GM12878 (cell line): ENCODE measurements at regions not wholly inside any gene's neighbourhood (a gene's known extent, or its start where the extent isn't known, plus 50 kb on each side); places are given as distances from the start of the nearest gene placed in this dataset.

Experiments
- CREM ChIP-seq: IDR thresholded peaks from 2 replicates; pipeline ENCODE4 v1.6.1; 2014; ENCODE audit warnings: antibody characterized with exemption, low read depth
- ETV6 ChIP-seq, 2 experiments: fragments of 450-650 bp in 1 of 2; IDR thresholded peaks in 1 of 2; conservative IDR thresholded peaks in 1 of 2; 2 replicates each; pipeline ENCODE4 v1.6.1; 2014; ENCODE audit warnings: antibody characterized with exemption in 1 of 2, borderline replicate concordance in 1 of 2, low read depth in 1 of 2, mild to moderate bottlenecking in 1 of 2, moderate library complexity in 1 of 2
- GABPA ChIP-seq: IDR thresholded peaks from 2 replicates; pipeline ENCODE4 v1.6.1; 2014; ENCODE audit warnings: antibody characterized with exemption, low read depth, mild to moderate bottlenecking, inconsistent platforms
- HDAC2 ChIP-seq: fragments of 200-600 bp; sonication (generic); IDR thresholded peaks from 2 replicates; pipeline ENCODE4 v1.6.1; 2017
- HDAC6 ChIP-seq: fragments of 200-600 bp; sonication (generic); IDR thresholded peaks from one replicate; pipeline ENCODE4 v1.8.0; 2017; ENCODE audit warnings: antibody characterized with exemption; ENCODE audit not compliant: unreplicated experiment
- JUND ChIP-seq: IDR thresholded peaks from 2 replicates; pipeline ENCODE4 v1.6.1; 2012; ENCODE audit warnings: low read depth, mild to moderate bottlenecking, low read length, improper control_type of control experiment, moderate library complexity
- MYC ChIP-seq: IDR thresholded peaks from 2 replicates; pipeline ENCODE4 v1.6.1; 2011; ENCODE audit warnings: mild to moderate bottlenecking, low read length, moderate library complexity, inconsistent platforms; ENCODE audit not compliant: insufficient read depth, insufficient replicate concordance, insufficient read length, severe bottlenecking
- RELA ChIP-seq: fragments of 450-650 bp; IDR thresholded peaks from 2 replicates; pipeline ENCODE4 v1.8.0; 2014; ENCODE audit warnings: borderline replicate concordance; ENCODE audit not compliant: partially characterized antibody
- TCF7 ChIP-seq: IDR thresholded peaks from 2 replicates; pipeline ENCODE4 v1.6.1; 2014; ENCODE audit warnings: antibody characterized with exemption, borderline replicate concordance
- TF ChIP-seq, protein P1 (sequence below), 3 experiments: IDR thresholded peaks in 2 of 3; conservative IDR thresholded peaks in 1 of 3; 2 replicates each; pipeline ENCODE4 v1.5.1; 2011; ENCODE audit warnings: low read depth in 3 of 3, low read length in 3 of 3, mild to moderate bottlenecking in 3 of 3, control low read depth in 2 of 3, moderate library complexity in 2 of 3, inconsistent platforms in 1 of 3, mixed read lengths in 1 of 3; ENCODE audit not compliant: control insufficient read depth in 2 of 3, insufficient read depth in 1 of 3; ENCODE audit errors: extremely low read depth in 1 of 3
- TF ChIP-seq, protein P2 (sequence below): fragments of 150-350 bp; IDR thresholded peaks from 2 replicates; pipeline ENCODE4 v1.6.1; 2016; ENCODE audit warnings: low read depth, low read length
- TF ChIP-seq, protein P3 (sequence below): IDR thresholded peaks from 2 replicates; pipeline ENCODE4 v1.6.1; 2012; ENCODE audit warnings: low read depth, low read length, improper control_type of control experiment

DNA sequence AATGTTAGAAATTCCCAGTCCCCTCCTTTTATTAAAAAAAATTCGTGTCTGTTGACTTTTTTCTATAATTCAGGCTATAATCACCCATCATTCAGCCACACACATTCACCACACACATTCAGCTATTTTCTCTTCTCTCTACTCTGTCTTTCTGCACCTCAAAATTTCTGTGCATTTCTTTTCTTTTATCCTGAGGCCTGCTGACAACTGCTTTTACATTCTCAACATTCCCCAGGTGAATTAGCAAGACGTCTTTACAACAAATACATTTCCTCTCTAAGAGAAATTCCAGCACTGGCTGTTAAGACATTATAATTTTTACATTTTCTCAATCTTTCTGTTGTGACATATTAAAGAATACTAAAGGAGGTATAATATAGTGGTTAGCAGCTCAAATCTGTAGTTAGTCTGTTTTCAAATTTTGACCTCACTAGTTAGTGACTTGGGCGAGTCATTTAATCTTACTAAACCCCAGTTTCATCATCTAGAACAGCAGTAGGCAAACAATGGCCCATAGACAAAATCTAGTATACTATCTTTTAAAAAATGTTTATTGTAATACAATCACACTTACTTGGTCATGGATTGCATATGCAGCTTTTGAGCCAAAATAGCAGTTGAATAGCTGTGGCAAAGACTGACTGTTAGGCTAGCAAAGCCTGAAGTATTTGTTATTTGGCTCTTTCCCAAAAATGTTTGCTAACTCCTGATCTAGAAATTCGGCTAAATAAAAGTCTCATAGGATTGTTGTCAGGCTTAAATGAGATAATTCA is 350.7 kb downstream of the NSUN3 start:
- TF ChIP-seq ETV6 (conservative IDR thresholded peaks at IDR 0.05 in 1 of 2, IDR thresholded peaks at IDR 0.05 in 1 of 2; ENCODE audit: borderline replicate concordance in 1 of 2, low read depth in 1 of 2) (no peak), TCF7 (no peak), GABPA (no peak), HDAC6 (no peak), HDAC2 (no peak), MYC (no peak), JUND (no peak), CREM (no peak), RELA (no peak)
- TF ChIP-seq, protein P1, sequence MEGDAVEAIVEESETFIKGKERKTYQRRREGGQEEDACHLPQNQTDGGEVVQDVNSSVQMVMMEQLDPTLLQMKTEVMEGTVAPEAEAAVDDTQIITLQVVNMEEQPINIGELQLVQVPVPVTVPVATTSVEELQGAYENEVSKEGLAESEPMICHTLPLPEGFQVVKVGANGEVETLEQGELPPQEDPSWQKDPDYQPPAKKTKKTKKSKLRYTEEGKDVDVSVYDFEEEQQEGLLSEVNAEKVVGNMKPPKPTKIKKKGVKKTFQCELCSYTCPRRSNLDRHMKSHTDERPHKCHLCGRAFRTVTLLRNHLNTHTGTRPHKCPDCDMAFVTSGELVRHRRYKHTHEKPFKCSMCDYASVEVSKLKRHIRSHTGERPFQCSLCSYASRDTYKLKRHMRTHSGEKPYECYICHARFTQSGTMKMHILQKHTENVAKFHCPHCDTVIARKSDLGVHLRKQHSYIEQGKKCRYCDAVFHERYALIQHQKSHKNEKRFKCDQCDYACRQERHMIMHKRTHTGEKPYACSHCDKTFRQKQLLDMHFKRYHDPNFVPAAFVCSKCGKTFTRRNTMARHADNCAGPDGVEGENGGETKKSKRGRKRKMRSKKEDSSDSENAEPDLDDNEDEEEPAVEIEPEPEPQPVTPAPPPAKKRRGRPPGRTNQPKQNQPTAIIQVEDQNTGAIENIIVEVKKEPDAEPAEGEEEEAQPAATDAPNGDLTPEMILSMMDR (IDR thresholded peaks at IDR 0.05 in 2 of 3, conservative IDR thresholded peaks at IDR 0.05 in 1 of 3; ENCODE audit: control insufficient read depth in 2 of 3, extremely low read depth in 1 of 3, insufficient read depth in 1 of 3, low read depth in 3 of 3, low read length in 3 of 3): no peak
- TF ChIP-seq, protein P2, sequence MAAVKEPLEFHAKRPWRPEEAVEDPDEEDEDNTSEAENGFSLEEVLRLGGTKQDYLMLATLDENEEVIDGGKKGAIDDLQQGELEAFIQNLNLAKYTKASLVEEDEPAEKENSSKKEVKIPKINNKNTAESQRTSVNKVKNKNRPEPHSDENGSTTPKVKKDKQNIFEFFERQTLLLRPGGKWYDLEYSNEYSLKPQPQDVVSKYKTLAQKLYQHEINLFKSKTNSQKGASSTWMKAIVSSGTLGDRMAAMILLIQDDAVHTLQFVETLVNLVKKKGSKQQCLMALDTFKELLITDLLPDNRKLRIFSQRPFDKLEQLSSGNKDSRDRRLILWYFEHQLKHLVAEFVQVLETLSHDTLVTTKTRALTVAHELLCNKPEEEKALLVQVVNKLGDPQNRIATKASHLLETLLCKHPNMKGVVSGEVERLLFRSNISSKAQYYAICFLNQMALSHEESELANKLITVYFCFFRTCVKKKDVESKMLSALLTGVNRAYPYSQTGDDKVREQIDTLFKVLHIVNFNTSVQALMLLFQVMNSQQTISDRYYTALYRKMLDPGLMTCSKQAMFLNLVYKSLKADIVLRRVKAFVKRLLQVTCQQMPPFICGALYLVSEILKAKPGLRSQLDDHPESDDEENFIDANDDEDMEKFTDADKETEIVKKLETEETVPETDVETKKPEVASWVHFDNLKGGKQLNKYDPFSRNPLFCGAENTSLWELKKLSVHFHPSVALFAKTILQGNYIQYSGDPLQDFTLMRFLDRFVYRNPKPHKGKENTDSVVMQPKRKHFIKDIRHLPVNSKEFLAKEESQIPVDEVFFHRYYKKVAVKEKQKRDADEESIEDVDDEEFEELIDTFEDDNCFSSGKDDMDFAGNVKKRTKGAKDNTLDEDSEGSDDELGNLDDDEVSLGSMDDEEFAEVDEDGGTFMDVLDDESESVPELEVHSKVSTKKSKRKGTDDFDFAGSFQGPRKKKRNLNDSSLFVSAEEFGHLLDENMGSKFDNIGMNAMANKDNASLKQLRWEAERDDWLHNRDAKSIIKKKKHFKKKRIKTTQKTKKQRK: no peak
- TF ChIP-seq, protein P3, sequence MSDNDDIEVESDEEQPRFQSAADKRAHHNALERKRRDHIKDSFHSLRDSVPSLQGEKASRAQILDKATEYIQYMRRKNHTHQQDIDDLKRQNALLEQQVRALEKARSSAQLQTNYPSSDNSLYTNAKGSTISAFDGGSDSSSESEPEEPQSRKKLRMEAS: no peak
